ENCODE measurements at regions not wholly inside any gene's neighbourhood (a gene's known extent, or its start where the extent isn't known, plus 50 kb on each side); places are given as distances from the start of the nearest gene placed in this dataset.

- H3K9me3 ChIP-seq = no peaks in the 10 kb centered on the region
- 75 to 86% methylated on average over 6 of the region's 6 CpGs for WGBS, 2 donors
Measured at GRCh38 chr20:59491884-59492283, 112.5 kb upstream of the PHACTR3 start.

GRCh38 chr20:59493926-59494325 lies 110.4 kb upstream of the PHACTR3 start:
- TF ChIP-seq POLR2A (IDR thresholded peaks at IDR 0.05) (no peak), EP300 (IDR thresholded peaks at IDR 0.05) (no peak)
- TF ChIP-seq, protein P1, sequence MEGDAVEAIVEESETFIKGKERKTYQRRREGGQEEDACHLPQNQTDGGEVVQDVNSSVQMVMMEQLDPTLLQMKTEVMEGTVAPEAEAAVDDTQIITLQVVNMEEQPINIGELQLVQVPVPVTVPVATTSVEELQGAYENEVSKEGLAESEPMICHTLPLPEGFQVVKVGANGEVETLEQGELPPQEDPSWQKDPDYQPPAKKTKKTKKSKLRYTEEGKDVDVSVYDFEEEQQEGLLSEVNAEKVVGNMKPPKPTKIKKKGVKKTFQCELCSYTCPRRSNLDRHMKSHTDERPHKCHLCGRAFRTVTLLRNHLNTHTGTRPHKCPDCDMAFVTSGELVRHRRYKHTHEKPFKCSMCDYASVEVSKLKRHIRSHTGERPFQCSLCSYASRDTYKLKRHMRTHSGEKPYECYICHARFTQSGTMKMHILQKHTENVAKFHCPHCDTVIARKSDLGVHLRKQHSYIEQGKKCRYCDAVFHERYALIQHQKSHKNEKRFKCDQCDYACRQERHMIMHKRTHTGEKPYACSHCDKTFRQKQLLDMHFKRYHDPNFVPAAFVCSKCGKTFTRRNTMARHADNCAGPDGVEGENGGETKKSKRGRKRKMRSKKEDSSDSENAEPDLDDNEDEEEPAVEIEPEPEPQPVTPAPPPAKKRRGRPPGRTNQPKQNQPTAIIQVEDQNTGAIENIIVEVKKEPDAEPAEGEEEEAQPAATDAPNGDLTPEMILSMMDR (IDR thresholded peaks at IDR 0.05) = no peak
- WGBS, 2 donors = 88% methylated on average over 5 of the region's 5 CpGs
- H3K27me3 ChIP-seq = peaks cover 0 to 7% of the 10 kb centered on the region in 2 donors

More at GRCh38 chr20:59491884-59492283, 112.5 kb upstream of the PHACTR3 start:
- TF ChIP-seq EP300 (IDR thresholded peaks at IDR 0.05) (no peak), POLR2A (IDR thresholded peaks at IDR 0.05) (no peak)
- TF ChIP-seq, protein P1 (IDR thresholded peaks at IDR 0.05) = no peak
- no peak for DNase-seq (ENCODE audit: low spot score in 2 of 2)
- H3K4me3 ChIP-seq = no peak overlapping the region
- no peaks in the 10 kb centered on the region for H3K36me3 ChIP-seq
- no peaks in the 10 kb centered on the region for H3K4me1 ChIP-seq
- no peak overlapping the region for H3K27ac ChIP-seq
- H3K27me3 ChIP-seq = peaks cover 0 to 7% of the 10 kb centered on the region in 2 donors

GRCh38 chr20:59495166-59495565 lies 109.2 kb upstream of the PHACTR3 start:
- DNase-seq (ENCODE audit: low spot score in 2 of 2) = no peak
- Histone ChIP-seq H3K27me3 (peaks cover 0 to 7% of the 10 kb centered on the region in 2 donors), H3K4me1 (no peaks in the 10 kb centered on the region), H3K36me3 (no peaks in the 10 kb centered on the region), H3K4me3 (no peak overlapping the region), H3K9me3 (peaks cover 0 to 13% (median 0%) of the 10 kb centered on the region in 4 donors), H3K27ac (no peak overlapping the region)
- TF ChIP-seq EP300 (IDR thresholded peaks at IDR 0.05) (no peak), POLR2A (IDR thresholded peaks at IDR 0.05) (no peak)
- TF ChIP-seq, protein P1 (IDR thresholded peaks at IDR 0.05) = no peak
- 62 to 67% methylated on average over 8 of the region's 8 CpGs for WGBS, 2 donors

More at GRCh38 chr20:59493926-59494325, 110.4 kb upstream of the PHACTR3 start:
- Histone ChIP-seq H3K27ac (no peak overlapping the region), H3K4me3 (no peak overlapping the region), H3K9me3 (peaks cover 0 to under 1% (median 0%) of the 10 kb centered on the region in 4 donors), H3K36me3 (no peaks in the 10 kb centered on the region), H3K4me1 (no peaks in the 10 kb centered on the region)
- DNase-seq (ENCODE audit: low spot score in 2 of 2) = no peak

DNA sequence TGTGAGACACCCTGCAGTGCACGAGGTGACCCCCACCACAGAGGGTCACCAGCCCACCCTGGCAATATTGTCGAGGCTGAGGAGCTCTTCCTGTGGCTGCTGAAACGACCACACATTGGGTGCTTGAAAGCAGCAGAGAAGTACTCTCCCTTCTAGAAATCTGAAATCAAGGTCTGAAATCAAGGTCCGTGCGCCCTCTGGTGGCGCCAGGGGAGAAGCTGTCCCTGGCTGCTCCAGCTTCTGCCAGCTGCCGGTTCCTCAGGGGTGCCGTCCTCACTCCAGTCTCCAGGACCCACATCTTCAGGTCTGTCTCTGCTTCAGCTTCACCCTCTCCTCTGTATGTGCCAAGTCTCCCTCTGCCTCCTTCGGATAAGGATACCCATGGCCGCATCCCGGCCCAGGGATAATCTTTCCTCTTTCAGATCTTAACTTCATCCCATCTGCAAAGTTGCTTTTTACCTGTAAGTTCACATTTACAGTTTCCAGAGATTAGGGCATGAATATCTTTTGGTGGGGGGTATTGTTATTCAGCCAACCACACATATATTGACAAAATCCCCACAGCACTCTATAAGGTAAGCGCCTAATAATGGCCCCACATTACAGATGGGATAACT lies 108.3 kb upstream of the PHACTR3 start:
- no peaks in the 10 kb centered on the region for H3K4me1 ChIP-seq
- TF ChIP-seq, protein P1 (IDR thresholded peaks at IDR 0.05) = peak; percentile 57 to 84 (median 78)
- no peak for TF ChIP-seq POLR2A (IDR thresholded peaks at IDR 0.05)
- H3K9me3 ChIP-seq = peaks cover 0 to 14% (median 0%) of the 10 kb centered on the region in 4 donors
- WGBS, 2 donors = 11 to 13% methylated on average over 12 of the region's 12 CpGs
- DNase-seq (ENCODE audit: low spot score in 2 of 2) = peak; percentile 26 to 52
- peaks cover 0 to 7% of the 10 kb centered on the region in 2 donors for H3K27me3 ChIP-seq
- H3K4me3 ChIP-seq = no peak overlapping the region
- no peak overlapping the region for H3K27ac ChIP-seq
- no peaks in the 10 kb centered on the region for H3K36me3 ChIP-seq

DNA sequence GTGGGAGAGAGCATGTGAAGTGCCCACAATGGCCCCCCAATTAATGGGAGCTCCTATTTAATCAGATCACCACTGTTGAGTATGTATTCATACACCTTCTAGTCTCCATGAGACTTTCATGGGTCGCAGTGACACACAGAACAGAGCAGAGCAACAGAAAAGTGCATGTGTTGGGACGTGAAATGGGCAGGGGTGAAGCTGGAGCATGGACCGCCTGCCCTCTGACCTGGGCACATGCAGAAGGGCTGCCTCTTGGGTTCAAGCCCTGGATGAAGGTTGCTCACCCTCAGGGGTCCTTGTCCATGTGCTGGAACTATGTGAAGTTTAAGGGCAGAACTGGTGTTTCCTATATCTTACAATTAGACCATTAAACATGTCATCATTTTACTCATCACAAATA lies 106.0 kb upstream of the PHACTR3 start:
- Histone ChIP-seq H3K9me3 (peaks cover 0 to 14% (median 0%) of the 10 kb centered on the region in 4 donors), H3K36me3 (no peaks in the 10 kb centered on the region), H3K27ac (no peak overlapping the region), H3K27me3 (peaks cover 0 to 7% of the 10 kb centered on the region in 2 donors), H3K4me1 (no peaks in the 10 kb centered on the region), H3K4me3 (no peak overlapping the region)
- TF ChIP-seq, protein P1 (IDR thresholded peaks at IDR 0.05) = no peak
- TF ChIP-seq EP300 (IDR thresholded peaks at IDR 0.05) (no peak), POLR2A (IDR thresholded peaks at IDR 0.05) (no peak)
- DNase-seq (ENCODE audit: low spot score in 2 of 2) = no peak
- WGBS, 2 donors = 88 to 89% methylated on average over 3 of the region's 3 CpGs

Measured in tibial nerve (tissue), 4 donors.